G401 (cell line): ENCODE measurements at regions not wholly inside any gene's neighbourhood (a gene's known extent, or its start where the extent isn't known, plus 50 kb on each side); places are given as distances from the start of the nearest gene placed in this dataset.

ENCODE experiments used
- DNase-seq: peaks from one replicate; pipeline ENCODE4 v3.0.0-alpha.2; 2015; ENCODE audit warnings: low spot score
- in situ Hi-C: cut with HindIII; loops from 2 replicates; pipeline ENCODE4 v1.10.0; 2016; ENCODE audit warnings: low sequenced_read_pairs, mixed read lengths

DNA sequence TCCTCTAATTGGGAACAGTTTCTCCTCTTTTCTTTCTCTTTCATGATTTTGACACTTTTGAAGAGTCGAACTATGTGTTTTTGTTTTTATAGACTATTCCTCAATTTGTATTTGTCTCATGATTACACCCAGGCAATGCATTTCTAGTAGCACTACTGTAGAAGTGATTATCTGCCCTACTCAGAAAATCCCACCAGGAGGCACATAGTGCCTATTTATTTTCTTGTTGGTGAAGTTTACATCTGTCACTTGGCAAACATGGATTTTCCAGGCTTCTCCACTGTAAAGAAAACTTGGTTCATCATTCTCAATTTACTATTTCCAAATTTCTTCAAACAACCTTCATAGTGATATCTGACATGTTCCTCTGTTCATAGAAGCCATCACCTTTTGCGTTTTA, 893.9 kb downstream of the CCSER2 start:
- in situ Hi-C loops: no loop called here

DNA sequence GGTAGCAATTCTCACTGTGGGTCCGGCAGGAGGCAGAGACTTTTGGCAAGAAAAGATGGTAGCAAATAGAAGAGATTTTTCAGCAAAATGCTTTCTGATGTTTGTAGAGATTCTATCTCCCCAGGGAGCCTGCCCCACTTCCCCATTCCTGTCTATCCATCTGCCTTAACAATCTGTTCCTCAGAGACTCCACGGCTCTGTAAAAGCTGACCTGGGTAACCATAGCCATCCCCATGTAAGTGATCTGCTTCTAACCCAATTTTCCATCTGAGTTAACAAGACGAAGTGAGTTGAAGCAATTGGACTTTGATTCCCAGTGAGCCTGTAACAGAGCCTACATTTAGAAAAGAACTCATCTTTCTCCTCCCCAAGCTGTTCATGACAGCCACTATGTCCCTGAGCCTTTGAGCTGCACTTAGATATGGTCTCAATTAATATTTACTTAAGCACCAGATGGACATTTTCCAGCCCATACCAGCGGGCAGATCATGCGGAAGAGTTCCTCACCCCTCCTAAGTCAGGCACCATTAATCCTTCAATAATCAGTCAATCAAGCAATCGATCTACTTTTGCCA, 896.1 kb downstream of the CCSER2 start:
- in situ Hi-C loops: no loop called here
- DNase-seq: peak; percentile 61

More for the DNA sequence above, 893.9 kb downstream of the CCSER2 start:
- DNase-seq: no peak

DNA sequence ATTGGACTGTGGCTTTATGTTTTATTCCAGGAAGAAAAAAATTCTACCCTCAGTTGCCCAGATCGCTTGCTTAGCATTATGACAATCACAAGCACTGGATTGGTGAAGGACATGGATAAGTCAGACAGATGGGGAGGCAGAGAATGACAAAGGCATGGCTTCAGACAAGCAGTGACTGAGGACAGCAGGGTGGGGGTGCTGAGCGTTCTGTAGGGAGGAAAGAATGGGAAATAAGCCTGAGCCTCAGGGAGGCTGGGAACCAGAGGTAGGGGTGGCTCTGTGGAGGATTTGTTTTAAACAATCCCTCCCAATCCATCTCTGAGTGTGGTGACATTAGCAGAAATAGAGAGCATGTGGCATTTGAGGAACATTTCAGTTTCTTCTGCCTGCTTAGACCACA, 896.9 kb downstream of the CCSER2 start:
- in situ Hi-C loops: no loop called here
- DNase-seq: no peak

DNA sequence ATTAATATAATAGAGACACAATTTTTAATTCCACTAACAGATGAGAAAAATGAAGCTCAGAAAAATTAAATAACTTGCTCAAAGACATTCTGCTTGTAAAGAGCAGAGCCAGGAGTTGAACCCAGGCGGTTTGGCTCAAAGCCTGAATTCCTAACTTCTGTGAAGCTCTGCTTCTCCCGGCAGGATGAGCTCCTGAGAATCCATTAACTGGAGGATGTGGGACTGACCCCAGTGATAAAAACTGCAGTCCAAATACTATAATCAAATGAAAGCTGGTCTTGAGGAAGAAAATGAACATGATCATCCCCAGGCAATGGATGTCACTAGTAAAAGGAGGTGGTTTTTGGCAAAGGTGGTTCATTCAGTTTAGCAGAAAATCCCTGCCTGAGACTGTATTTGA, 898.2 kb downstream of the CCSER2 start:
- DNase-seq: no peak
- in situ Hi-C loops: no loop called here

DNA sequence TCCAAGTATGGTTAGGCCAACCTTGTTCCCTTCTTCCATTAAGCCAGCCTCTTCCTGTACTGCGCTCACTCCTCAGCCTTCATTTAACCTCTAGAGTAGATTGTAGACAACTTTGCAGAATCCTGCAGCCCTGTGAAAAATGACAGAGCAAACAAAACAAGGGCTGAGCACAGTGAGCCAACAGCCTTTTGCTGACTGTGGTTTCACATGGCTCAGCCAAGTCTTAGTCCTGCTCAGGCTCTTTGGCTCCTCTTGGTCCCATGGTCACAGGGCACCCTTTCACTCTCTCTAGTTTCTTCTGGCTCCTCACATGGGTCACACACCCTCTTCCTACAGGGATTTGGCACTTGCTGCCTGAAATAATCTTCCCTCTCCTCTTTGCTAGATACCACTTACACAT, 900.3 kb downstream of the CCSER2 start:
- in situ Hi-C loops: no loop called here
- DNase-seq: no peak

DNA sequence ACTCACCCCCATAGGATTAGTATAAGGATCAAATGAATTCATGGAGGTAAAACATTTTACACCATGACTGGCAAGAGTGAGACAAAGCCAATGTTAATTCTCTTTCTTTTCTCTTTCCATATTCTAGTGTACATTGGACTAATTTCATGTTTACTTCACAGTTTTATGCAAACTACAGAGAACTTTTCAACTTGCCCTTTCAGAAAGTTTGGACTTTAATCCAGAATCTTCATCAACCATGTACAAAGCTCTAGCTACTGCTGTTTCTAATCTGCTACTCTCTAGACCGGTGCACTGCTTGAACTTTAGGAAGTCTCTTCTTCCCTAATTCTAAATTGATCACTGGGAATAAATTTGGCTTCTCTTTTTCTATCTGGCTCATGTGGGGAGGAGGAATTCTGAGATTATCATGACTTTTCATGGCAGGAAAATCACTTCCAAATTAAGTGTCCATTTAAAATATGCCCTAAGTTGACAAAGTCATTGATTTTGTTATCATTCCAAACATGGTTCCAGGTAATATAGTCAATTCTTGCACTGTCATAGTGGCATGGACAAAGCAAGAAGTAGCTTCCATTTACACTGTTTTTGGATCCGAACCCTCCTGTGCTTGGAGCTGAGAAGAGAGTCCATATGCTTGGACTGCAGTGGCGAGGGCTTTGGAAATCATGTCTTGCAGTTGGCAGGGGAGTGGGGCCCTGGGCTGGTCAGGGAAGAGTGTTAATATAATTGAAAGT, 903.3 kb downstream of the CCSER2 start:
- DNase-seq: no peak
- in situ Hi-C loops: no loop called here

DNA sequence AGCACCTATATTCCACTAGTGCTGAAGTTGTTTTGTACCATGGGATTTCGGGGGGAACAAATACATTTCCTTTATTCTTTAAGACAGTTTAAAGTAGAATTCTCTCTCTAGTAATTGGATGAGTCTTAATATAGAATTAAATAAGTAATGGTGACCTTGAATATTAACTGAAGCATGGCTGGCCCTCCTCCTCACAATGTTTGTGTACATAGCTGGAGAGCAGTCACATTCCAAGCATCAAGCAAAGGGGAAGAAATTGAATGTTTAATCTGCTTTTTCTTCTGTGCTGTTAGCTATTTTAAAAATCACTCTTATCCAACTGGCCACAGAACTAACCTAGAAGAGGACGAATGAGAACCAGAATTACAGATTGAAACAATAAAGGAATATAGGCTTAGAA, 906.9 kb downstream of the CCSER2 start:
- in situ Hi-C loops: no loop called here
- DNase-seq: no peak

DNA sequence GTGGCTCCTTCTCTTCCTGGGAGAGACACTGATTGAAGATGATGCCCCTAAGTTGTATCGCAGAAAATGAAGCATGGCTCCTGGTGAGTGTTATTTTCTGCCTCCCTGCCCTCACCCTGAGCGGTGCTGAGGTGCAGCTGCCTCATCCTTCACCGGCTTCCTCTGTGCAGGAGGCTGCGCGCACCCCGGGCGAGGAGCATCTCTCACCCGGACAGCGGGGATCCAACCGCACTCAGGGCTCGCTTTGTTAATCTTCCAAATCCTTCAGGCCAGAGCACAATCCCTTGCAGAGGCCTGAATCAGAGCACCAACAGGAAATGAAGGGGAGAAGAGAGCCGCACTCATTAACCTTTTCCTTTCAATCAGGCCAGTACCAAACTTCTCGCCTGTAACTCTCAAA, 910.3 kb downstream of the CCSER2 start:
- in situ Hi-C loops: no loop called here
- DNase-seq: no peak

DNA sequence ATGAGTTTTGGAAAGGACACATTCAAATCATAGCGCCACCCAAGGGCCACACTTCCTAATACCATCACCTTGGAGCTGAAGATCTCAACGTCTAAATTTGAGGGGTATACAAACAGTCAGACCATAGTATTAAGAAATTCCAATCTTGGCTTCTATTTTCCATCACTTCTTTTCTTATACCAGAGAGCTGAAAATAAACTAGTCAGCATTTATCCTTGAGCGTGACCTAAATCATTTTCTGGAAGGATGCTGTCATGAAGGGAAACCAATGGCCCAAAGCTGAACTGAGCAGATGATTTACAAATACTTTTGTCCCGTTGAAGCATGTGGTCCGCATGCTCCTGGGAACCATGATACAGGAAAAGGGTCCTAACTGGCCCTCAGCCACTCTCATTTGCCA, 921.9 kb downstream of the CCSER2 start:
- in situ Hi-C loops: no loop called here
- no peak for DNase-seq

DNA sequence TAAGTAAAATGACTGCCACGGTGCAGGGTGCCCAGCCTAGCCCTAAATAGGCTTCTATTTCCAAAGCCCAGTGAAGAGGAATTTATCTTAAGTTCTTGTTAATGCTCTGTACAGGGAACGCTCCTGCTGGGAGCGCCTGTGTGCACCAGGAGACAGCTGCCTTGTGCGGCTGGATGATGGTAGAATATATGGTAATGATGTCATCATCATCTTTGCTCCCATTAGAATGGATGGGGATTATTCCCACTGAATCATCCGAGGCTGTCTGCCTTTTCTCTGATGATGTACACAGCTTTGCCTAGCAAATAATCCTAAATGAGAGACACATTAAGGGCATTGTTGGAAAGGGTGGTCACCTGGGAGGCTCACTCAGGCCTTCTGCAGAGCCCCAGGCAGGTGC, 928.1 kb downstream of the CCSER2 start:
- no peak for DNase-seq
- in situ Hi-C loops: no loop called here

DNA sequence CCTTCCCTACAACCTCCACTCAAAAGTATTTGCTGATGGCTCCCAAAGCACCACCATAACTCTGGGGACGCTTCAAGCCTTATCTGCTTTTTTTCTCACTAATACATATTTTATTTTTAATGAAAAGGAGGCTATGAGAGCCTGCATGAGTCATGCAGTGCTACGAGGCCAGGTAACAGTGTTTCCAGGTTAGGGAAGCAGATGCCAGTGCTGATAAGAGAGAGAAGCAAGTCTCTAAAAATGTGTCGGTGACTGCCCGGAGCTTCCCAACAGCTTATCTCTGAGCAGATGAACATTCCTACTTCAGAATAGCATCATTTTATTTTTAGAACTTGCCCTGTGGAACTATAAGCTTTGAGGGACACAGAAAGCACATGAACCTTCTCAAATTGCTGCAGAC, 931.5 kb downstream of the CCSER2 start:
- in situ Hi-C loops: no loop called here
- no peak for DNase-seq

DNA sequence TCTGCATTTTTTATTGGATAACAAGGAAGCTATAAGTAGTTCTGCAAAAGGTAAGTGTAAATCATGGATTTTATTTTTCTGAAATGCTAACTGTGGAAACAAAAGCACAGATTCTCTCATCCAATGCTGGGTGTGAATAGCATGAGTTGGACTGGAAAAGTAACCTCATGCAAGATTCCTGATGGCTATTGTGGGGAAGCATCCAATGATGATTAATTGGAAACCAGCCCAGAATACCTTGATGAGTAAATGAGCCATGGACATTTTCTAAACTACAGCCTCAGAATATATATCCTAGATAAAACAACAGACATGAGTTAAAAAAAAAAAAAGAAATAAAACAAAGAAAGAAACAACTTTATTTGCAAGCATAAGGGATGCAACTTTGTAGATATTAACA, 934.6 kb downstream of the CCSER2 start:
- in situ Hi-C loops: no loop called here
- no peak for DNase-seq

DNA sequence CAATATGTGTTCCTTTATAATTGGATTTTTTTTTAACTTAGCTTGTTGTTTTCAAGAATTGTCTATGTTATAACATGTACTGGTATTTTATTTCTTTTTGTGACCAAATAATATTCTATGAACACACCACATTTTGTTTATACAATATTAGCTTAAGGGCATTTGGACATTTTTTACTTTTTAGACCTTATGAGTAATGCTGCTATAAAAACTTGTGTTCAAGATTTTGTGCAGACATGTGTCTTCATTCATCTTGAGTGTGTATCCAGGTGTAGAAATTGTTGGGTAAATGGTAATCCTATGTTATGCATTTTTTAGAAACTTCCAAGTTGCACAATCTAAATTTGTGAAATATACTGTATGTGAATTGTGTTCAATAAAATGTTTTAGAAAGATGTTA, 936.7 kb downstream of the CCSER2 start:
- DNase-seq: no peak
- in situ Hi-C loops: no loop called here

DNA sequence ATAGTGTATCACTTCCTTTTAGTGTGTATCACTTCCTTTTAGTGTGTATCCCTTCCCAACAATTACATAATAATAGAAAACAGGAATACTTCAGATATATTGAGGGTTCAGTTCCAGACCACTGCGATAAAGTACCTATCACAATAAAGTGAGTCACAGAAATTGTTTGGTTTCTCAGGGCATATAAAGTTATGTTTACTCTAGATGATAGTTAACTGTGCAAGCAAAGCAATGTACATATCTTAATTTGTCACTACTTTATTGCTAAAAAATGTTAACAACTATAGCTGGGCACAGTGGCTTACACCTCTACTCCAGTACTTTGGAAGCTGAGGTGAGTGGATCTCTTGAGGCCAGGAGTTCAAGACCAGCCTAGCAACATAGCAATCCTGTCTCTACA, 938.4 kb downstream of the CCSER2 start:
- no peak for DNase-seq
- in situ Hi-C loops: no loop called here

DNA sequence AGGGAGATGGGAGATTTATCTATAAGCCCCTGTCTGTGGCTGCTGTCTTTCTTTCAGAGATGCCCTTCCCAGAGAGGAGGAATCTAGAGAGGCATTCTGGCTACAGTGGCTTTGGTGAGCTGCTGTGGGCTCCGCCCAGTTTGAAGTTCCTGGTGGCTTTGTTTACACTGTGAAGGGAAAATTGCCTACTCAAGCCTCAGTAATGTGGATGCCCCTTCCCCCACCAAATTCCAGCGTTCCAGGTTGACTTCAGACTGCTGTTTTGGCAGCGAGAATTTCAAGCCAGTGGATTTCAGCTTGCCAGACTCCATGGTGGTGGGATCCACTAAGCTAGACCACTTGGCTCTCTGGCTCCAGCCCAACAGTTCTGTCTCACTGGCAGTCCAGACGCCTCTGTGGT, 951.6 kb downstream of the CCSER2 start:
- DNase-seq: no peak
- in situ Hi-C loops: no loop called here

DNA sequence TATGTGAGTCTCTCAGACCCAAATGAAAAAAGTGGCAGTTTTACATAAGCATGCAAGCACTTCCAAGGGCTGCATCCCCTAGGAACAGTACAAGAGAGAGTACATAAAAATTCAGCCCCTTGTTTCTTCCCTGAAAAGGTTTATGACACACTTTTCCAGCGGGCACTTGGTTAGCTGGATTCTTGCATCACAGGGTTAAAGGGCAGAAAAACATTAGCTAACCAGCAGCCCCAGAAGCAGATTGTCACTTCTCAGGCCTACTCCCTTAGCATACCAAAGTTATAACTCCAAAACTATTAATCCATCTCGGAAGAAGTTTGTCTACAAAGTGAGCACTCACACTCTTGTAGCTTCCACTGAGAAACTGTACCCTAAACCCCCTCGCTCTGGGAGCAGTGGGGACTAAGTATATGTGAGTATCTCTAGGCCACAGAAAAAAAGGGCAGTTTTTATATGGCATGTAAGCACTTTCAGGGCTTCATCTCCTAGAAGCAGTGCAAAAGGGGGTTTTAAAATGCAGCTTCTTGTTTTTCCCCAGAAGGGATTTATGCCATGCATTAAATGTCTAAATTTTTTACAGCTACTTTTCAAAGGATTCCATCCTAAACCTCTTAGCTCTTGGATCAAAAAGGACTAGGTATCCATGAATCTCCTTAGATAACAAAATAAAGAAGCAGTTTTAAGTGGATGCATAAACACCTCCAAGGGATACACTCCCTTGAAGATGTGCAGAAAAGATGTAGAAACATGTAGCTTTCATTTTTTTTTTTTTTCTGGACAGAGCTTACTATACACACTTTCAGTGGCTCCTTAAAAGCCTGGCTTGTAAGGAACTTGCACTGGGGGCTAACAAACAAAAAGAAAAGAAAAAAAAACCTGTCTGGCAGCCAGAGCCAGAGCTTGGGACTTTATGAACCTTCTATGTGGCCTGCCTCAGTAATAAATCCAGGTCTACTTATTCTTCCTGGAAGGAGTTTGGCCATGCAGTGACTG, 956.7 kb downstream of the CCSER2 start:
- in situ Hi-C loops: no loop called here
- no peak for DNase-seq

DNA sequence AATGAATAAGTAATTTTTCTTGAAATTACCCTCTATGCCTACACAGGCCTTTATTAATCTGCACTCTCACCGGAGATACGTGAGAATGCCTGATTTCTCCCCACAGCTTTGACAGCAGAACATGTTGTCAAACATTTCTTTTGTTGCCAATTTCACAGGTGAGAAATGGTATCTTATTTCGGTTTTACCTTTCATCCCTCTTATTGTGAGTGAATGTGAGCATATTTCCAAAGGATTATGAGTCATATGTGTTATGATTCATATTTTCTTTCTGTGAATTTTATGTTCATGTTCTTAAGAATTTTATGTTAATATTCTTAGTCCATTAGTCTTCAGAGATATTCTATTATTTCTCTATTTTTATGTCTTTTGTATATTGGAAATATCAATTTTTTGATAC, 965.1 kb downstream of the CCSER2 start:
- in situ Hi-C loops: no loop called here
- DNase-seq: no peak

DNA sequence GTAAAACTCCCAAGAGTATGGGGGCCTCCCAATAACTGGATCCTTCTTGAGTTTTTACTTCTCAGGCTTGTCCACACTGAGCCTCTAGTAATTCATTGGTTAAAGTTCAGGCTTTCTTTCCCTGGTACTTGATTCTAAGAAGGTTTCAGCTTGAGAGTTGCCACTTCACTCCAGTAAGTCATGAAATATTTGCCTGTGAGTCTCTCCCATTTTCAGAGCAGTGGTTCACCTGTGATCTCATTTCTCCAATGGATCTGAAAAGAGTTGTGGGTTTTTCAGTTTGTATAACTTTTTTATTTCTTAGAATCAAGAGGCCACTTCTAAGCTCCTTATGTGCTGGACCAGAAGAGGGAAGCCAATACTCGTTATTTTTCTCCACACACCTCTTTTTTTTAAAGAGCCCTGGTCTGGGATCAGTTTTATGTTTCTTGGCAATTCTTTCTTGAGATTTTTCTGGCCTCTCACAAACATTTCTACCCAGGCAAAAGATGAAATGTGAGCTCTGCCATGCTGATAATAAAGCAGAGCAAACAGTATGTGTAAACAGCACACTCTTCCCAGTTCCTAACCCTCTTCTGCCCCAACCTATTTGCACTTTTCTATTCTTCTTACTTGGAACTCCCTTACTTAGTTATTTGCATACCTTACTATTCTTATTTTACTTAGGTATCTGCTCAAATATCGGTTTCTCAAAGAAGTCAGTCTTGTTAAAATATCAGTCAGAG, 983.4 kb downstream of the CCSER2 start:
- DNase-seq: no peak
- in situ Hi-C loops: no loop called here

DNA sequence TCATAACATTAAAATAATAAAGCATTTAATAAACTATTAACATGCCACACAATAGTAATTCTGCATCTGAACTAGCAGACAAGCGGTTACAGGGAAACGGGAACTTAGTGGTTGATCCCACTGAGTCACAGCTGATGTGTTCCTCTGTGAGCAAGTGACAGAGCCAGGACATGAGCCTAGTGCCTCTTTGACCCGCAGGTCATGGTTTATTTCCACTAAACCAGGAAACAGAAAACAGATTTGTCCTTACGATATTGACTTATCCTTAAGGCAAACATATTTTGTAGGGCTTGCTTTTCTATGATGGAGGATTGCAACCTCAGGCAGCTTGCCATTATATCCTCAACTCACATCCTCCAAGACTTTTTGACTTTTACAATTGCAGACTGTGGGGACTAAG, 987.3 kb downstream of the CCSER2 start:
- in situ Hi-C loops: no loop called here
- no peak for DNase-seq

DNA sequence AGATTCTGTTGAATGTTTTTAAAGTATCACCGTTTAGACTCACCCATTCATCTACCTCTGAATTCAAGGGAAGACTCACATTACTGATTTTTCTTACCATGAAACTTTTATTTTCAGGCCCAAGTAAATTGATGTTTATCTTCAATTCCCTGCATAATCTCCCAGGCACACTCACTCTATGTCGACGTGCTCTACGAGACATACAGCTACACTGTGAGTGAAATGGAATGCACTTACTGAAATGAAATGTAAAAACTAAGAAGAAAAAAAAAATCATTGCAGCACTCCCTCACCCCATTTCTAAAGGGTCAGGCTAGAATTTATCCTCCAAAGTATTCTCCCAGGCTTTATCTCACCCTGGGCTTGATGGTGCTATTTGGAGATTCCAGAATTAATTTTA, 987.9 kb downstream of the CCSER2 start:
- in situ Hi-C loops: no loop called here
- no peak for DNase-seq
